Fibroblast of lung (primary cell): ENCODE measurements at regions not wholly inside any gene's neighbourhood (a gene's known extent, or its start where the extent isn't known, plus 50 kb on each side); places are given as distances from the start of the nearest gene placed in this dataset.

Experiments
- DNase-seq, 2 donors: peaks; one replicate each; pipeline versions ENCODE4 v3.0.0 to v3.0.0-alpha.2; 2010; ENCODE audit warnings: low read depth in 2 of 2
- H2AFZ ChIP-seq: 2 replicates; pipeline ENCODE4 v1.5.1; 2012; ENCODE audit warnings: low read length, control low read depth, inconsistent platforms
- H3K27ac ChIP-seq: 2 replicates; pipeline ENCODE4 v1.5.1; 2011; ENCODE audit warnings: low read length, control low read depth; ENCODE audit not compliant: insufficient read depth
- H3K27me3 ChIP-seq: 2 replicates; pipeline ENCODE4 v1.5.1; 2011; ENCODE audit warnings: mild to moderate bottlenecking, low read length; ENCODE audit not compliant: control insufficient read depth, insufficient read depth
- H3K36me3 ChIP-seq: 2 replicates; pipeline ENCODE4 v1.5.1; 2011; ENCODE audit warnings: low read length; ENCODE audit not compliant: control insufficient read depth, insufficient read depth
- H3K4me1 ChIP-seq: 2 replicates; pipeline ENCODE4 v1.5.1; 2011; ENCODE audit warnings: low read length; ENCODE audit not compliant: control insufficient read depth, insufficient read depth; ENCODE audit errors: extremely low read depth
- H3K4me2 ChIP-seq: 2 replicates; pipeline ENCODE4 v1.5.1; 2011; ENCODE audit warnings: low read length, control low read depth; ENCODE audit not compliant: insufficient read depth; ENCODE audit errors: extremely low read depth
- H3K4me3 ChIP-seq, 4 experiments: fragments of 200-600 bp in 1 of 4; sonication (generic) in 1 of 4; replicated peaks in 1 of 4; 2 replicates each; pipeline ENCODE4 v1.5.1; 2011 to 2016; ENCODE audit warnings: low read length in 4 of 4, low read depth in 3 of 4, mild to moderate bottlenecking in 3 of 4, control low read depth in 2 of 4, inconsistent platforms in 1 of 4, mixed read lengths in 1 of 4; ENCODE audit not compliant: insufficient read depth in 1 of 4; ENCODE audit errors: control extremely low read depth in 1 of 4
- H3K79me2 ChIP-seq: 2 replicates; pipeline ENCODE4 v1.5.1; 2012; ENCODE audit warnings: mild to moderate bottlenecking, low read length, inconsistent platforms; ENCODE audit not compliant: control insufficient read depth, insufficient read depth
- H3K9ac ChIP-seq: 2 replicates; pipeline ENCODE4 v1.5.1; 2011; ENCODE audit warnings: mild to moderate bottlenecking, low read length, control low read depth; ENCODE audit not compliant: insufficient read depth
- H3K9me3 ChIP-seq: 2 replicates; pipeline ENCODE4 v1.5.1; 2012; ENCODE audit warnings: low read depth, low read length; ENCODE audit not compliant: control insufficient read depth, insufficient read depth
- H4K20me1 ChIP-seq: 2 replicates; pipeline ENCODE4 v1.5.1; 2011; ENCODE audit warnings: low read length; ENCODE audit not compliant: control insufficient read depth, insufficient read depth; ENCODE audit errors: extremely low read depth
- EZH2 ChIP-seq: IDR thresholded peaks from 2 replicates; pipeline ENCODE4 v1.5.1; 2012; ENCODE audit warnings: low read length, control low read depth, mild to moderate bottlenecking; ENCODE audit errors: missing control alignments
- TF ChIP-seq, protein P1 (sequence below), 2 donors: IDR thresholded peaks in 1 of 2; conservative IDR thresholded peaks in 1 of 2; 1 replicate in 1 of 2; 2 replicates in 1 of 2; pipeline ENCODE4 v1.5.1; 2011 to 2012; ENCODE audit warnings: low read length in 2 of 2, control low read depth in 1 of 2, inconsistent platforms in 1 of 2, low read depth in 1 of 2, mild to moderate bottlenecking in 1 of 2

GRCh38 chr17:45688353-45688752 is 95.8 kb upstream of the CRHR1 start:
- Histone ChIP-seq H2AFZ (no peak overlapping the region), H3K27ac (no peak overlapping the region), H3K27me3 (peaks cover 19% of the 10 kb centered on the region), H3K79me2 (no peaks in the 10 kb centered on the region), H3K4me3 (no peak overlapping the region), H3K36me3 (no peaks in the 10 kb centered on the region), H4K20me1 (no peaks in the 10 kb centered on the region), H3K9ac (no peak overlapping the region), H3K9me3 (no peaks in the 10 kb centered on the region), H3K4me2 (no peak overlapping the region), H3K4me1 (no peaks in the 10 kb centered on the region)
- TF ChIP-seq, protein P1, sequence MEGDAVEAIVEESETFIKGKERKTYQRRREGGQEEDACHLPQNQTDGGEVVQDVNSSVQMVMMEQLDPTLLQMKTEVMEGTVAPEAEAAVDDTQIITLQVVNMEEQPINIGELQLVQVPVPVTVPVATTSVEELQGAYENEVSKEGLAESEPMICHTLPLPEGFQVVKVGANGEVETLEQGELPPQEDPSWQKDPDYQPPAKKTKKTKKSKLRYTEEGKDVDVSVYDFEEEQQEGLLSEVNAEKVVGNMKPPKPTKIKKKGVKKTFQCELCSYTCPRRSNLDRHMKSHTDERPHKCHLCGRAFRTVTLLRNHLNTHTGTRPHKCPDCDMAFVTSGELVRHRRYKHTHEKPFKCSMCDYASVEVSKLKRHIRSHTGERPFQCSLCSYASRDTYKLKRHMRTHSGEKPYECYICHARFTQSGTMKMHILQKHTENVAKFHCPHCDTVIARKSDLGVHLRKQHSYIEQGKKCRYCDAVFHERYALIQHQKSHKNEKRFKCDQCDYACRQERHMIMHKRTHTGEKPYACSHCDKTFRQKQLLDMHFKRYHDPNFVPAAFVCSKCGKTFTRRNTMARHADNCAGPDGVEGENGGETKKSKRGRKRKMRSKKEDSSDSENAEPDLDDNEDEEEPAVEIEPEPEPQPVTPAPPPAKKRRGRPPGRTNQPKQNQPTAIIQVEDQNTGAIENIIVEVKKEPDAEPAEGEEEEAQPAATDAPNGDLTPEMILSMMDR (conservative IDR thresholded peaks at IDR 0.05 in 1 of 2, IDR thresholded peaks at IDR 0.05 in 1 of 2; ENCODE audit: low read depth in 1 of 2, low read length in 2 of 2), result no peak
- no peak for TF ChIP-seq EZH2
- no peak for DNase-seq

- Histone ChIP-seq H3K27ac (no peak overlapping the region), H3K4me1 (no peaks in the 10 kb centered on the region), H4K20me1 (no peaks in the 10 kb centered on the region), H3K36me3 (no peaks in the 10 kb centered on the region), H3K79me2 (no peaks in the 10 kb centered on the region), H2AFZ (no peak overlapping the region), H3K4me2 (no peak overlapping the region), H3K9me3 (no peaks in the 10 kb centered on the region), H3K9ac (no peak overlapping the region), H3K27me3 (peaks cover 19% of the 10 kb centered on the region), H3K4me3 (no peak overlapping the region)
- no peak for DNase-seq
- TF ChIP-seq EZH2, result no peak
- TF ChIP-seq, protein P1 (conservative IDR thresholded peaks at IDR 0.05 in 1 of 2, IDR thresholded peaks at IDR 0.05 in 1 of 2; ENCODE audit: low read depth in 1 of 2, low read length in 2 of 2), result no peak
These were observed 95.3 kb upstream of the CRHR1 start for GRCh38 chr17:45688820-45689219.

- H3K4me3 ChIP-seq, result no peak overlapping the region
- H3K27me3 ChIP-seq, result peaks cover 22% of the 10 kb centered on the region
These were observed 94.7 kb upstream of the CRHR1 start for GRCh38 chr17:45689451-45689850.

More at GRCh38 chr17:45689451-45689850, 94.7 kb upstream of the CRHR1 start:
- Histone ChIP-seq H3K9me3 (no peaks in the 10 kb centered on the region), H3K36me3 (no peaks in the 10 kb centered on the region), H4K20me1 (no peaks in the 10 kb centered on the region), H3K9ac (no peak overlapping the region), H3K4me1 (no peaks in the 10 kb centered on the region), H3K4me2 (no peak overlapping the region), H2AFZ (no peak overlapping the region), H3K27ac (no peak overlapping the region), H3K79me2 (no peaks in the 10 kb centered on the region)
- TF ChIP-seq, protein P1 (conservative IDR thresholded peaks at IDR 0.05 in 1 of 2, IDR thresholded peaks at IDR 0.05 in 1 of 2; ENCODE audit: low read depth in 1 of 2, low read length in 2 of 2), result no peak
- TF ChIP-seq EZH2, result no peak
- no peak for DNase-seq
